RWPE2 (cell line): ENCODE measurements at regions not wholly inside any gene's neighbourhood (a gene's known extent, or its start where the extent isn't known, plus 50 kb on each side); places are given as distances from the start of the nearest gene placed in this dataset.

Experiments used
- ATAC-seq: fragments of 200-7000 bp; cut with Tn5 transposase; 3 replicates; pipeline ENCODE4 v1.9.1; 2021; ENCODE audit warnings: low read depth
- DNase-seq: peaks from one replicate; pipeline ENCODE4 v3.0.0-alpha.2; 2020; ENCODE audit warnings: low spot score
- H3K27ac ChIP-seq: fragments of 450-650 bp; 2 replicates; pipeline ENCODE4 v1.5.1; 2017; ENCODE audit warnings: mild to moderate bottlenecking; ENCODE audit not compliant: poor library complexity, severe bottlenecking
- H3K27me3 ChIP-seq: fragments of 250-450 bp; sonication (Bioruptor Pico); 2 replicates; pipeline ENCODE4 v1.5.1; 2021; ENCODE audit warnings: mild to moderate bottlenecking, moderate library complexity; ENCODE audit not compliant: insufficient read depth, poor library complexity, severe bottlenecking
- H3K36me3 ChIP-seq: fragments of 250-450 bp; sonication (Bioruptor Pico); 2 replicates; pipeline ENCODE4 v1.5.1; 2020; ENCODE audit warnings: low read depth, mild to moderate bottlenecking, moderate library complexity
- H3K4me1 ChIP-seq: fragments of 250-450 bp; sonication (Bioruptor Pico); 2 replicates; pipeline ENCODE4 v1.5.1; 2021; ENCODE audit warnings: mild to moderate bottlenecking, moderate library complexity; ENCODE audit not compliant: insufficient read depth, poor library complexity, severe bottlenecking
- H3K4me3 ChIP-seq: fragments of 250-450 bp; sonication (Bioruptor Pico); 2 replicates; pipeline ENCODE4 v1.5.1; 2021; ENCODE audit warnings: mild to moderate bottlenecking, moderate library complexity; ENCODE audit not compliant: severe bottlenecking
- H3K9me3 ChIP-seq: fragments of 250-450 bp; sonication (Bioruptor Pico); 2 replicates; pipeline ENCODE4 v1.5.1; 2021; ENCODE audit warnings: mild to moderate bottlenecking, moderate library complexity; ENCODE audit not compliant: severe bottlenecking
- CTCF ChIP-seq: fragments of 450-650 bp; IDR thresholded peaks from one replicate; pipeline ENCODE4 v1.5.1; 2017; ENCODE audit warnings: mild to moderate bottlenecking, moderate library complexity; ENCODE audit not compliant: poor library complexity, severe bottlenecking

GRCh38 chrX:6857749-6858148, 289.8 kb upstream of the STS start:
- no peak for ATAC-seq
- H3K4me3 ChIP-seq: no peak overlapping the region
- no peaks in the 10 kb centered on the region for H3K36me3 ChIP-seq
- H3K27ac ChIP-seq: no peak overlapping the region
- no peak for TF ChIP-seq CTCF
- H3K27me3 ChIP-seq: no peaks in the 10 kb centered on the region
- DNase-seq: no peak
- H3K9me3 ChIP-seq: no peaks in the 10 kb centered on the region
- no peaks in the 10 kb centered on the region for H3K4me1 ChIP-seq

- Histone ChIP-seq H3K9me3 (no peaks in the 10 kb centered on the region), H3K4me3 (no peak overlapping the region), H3K36me3 (no peaks in the 10 kb centered on the region), H3K27me3 (no peaks in the 10 kb centered on the region), H3K27ac (no peak overlapping the region), H3K4me1 (no peaks in the 10 kb centered on the region)
- DNase-seq (no peak), ATAC-seq (no peak)
- no peak for TF ChIP-seq CTCF
Observed at GRCh38 chrX:6856471-6856870, 291.0 kb upstream of the STS start.

DNA sequence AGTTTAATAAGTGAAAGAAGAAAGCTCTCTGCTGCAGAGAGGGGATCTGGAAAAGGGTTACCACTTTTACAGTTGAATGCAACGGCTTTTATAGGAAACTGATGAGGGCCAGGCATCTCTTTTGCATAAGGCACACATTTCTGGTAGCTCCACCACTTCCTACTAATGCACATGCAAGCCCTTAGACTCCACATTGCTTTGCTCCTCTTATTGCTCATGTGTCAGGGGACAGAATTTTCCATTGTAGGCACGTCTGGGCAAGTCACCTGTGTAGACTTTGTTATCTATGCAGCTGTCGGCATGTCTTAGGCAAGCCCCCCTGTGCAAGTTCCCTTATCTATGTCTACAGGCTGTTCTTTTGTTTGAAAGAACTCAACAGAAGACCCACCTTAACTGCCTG, 294.6 kb upstream of the STS start:
- ATAC-seq (no peak), DNase-seq (no peak)
- Histone ChIP-seq H3K9me3 (no peaks in the 10 kb centered on the region), H3K27ac (no peak overlapping the region), H3K27me3 (no peaks in the 10 kb centered on the region), H3K36me3 (no peaks in the 10 kb centered on the region), H3K4me3 (no peak overlapping the region), H3K4me1 (no peaks in the 10 kb centered on the region)
- no peak for TF ChIP-seq CTCF

GRCh38 chrX:6852121-6852520, 295.4 kb upstream of the STS start:
- Histone ChIP-seq H3K9me3 (no peaks in the 10 kb centered on the region), H3K27me3 (no peaks in the 10 kb centered on the region), H3K4me3 (no peak overlapping the region), H3K4me1 (no peaks in the 10 kb centered on the region), H3K36me3 (no peaks in the 10 kb centered on the region), H3K27ac (no peak overlapping the region)
- TF ChIP-seq CTCF: no peak
- DNase-seq: no peak
- no peak for ATAC-seq

GRCh38 chrX:6851140-6851539, 296.4 kb upstream of the STS start:
- Histone ChIP-seq H3K27ac (no peak overlapping the region), H3K27me3 (no peaks in the 10 kb centered on the region), H3K36me3 (no peaks in the 10 kb centered on the region), H3K9me3 (no peaks in the 10 kb centered on the region), H3K4me1 (no peaks in the 10 kb centered on the region), H3K4me3 (no peak overlapping the region)
- ATAC-seq (no peak), DNase-seq (no peak)
- TF ChIP-seq CTCF: no peak
